Esophagus (tissue), 2 donors: ENCODE measurements at regions not wholly inside any gene's neighbourhood (a gene's known extent, or its start where the extent isn't known, plus 50 kb on each side); places are given as distances from the start of the nearest gene placed in this dataset.

Experiments used
- H3K27ac ChIP-seq, 2 donors: one replicate each; pipeline ENCODE4 v1.5.1; 2013; ENCODE audit warnings: low read depth in 2 of 2, mild to moderate bottlenecking in 2 of 2, inconsistent platforms in 1 of 2, low read length in 1 of 2, moderate library complexity in 1 of 2
- H3K27me3 ChIP-seq, 2 donors: one replicate each; pipeline ENCODE4 v1.6.1; 2013; ENCODE audit warnings: low read length in 2 of 2, control low read depth in 1 of 2, mild to moderate bottlenecking in 1 of 2; ENCODE audit not compliant: insufficient read depth in 2 of 2, control insufficient read depth in 1 of 2
- H3K36me3 ChIP-seq, 2 donors: one replicate each; pipeline ENCODE4 v1.6.1; 2013; ENCODE audit warnings: low read length in 1 of 2; ENCODE audit not compliant: control insufficient read depth in 2 of 2, insufficient read depth in 2 of 2
- H3K4me1 ChIP-seq, 2 donors: one replicate each; pipeline ENCODE4 v1.6.1; 2013; ENCODE audit warnings: low read length in 1 of 2; ENCODE audit not compliant: control insufficient read depth in 2 of 2, insufficient read depth in 2 of 2
- H3K4me3 ChIP-seq, 2 donors: one replicate each; pipeline ENCODE4 v1.5.1; 2013; ENCODE audit warnings: low read length in 2 of 2, mild to moderate bottlenecking in 2 of 2, low read depth in 1 of 2, moderate library complexity in 1 of 2
- H3K9me3 ChIP-seq, 2 donors: one replicate each; pipeline ENCODE4 v1.6.1; 2013; ENCODE audit warnings: mild to moderate bottlenecking in 2 of 2, low read depth in 1 of 2, low read length in 1 of 2, moderate library complexity in 1 of 2; ENCODE audit not compliant: control insufficient read depth in 2 of 2, insufficient read depth in 1 of 2
- WGBS, 2 donors: extraction: QIAGEN DNeasy Blood & Tissue Kit; methylation state at CpG; one replicate each; pipeline ENCODE4 v1.1.7; 2013; 5-methylcytosine and 5-hydroxymethylcytosine counted together
- donor health status: healthy with polysubstance abuse.
- donor health status: Bipolar disorder and iron deficiency.

- WGBS, 2 donors: 73 to 74% methylated on average over 1 of the region's 1 CpG
- Histone ChIP-seq H3K4me3 (no peak overlapping the region), H3K9me3 (peaks cover 6 to 12% of the 10 kb centered on the region in 2 donors), H3K27ac (no peak overlapping the region), H3K36me3 (no peaks in the 10 kb centered on the region), H3K4me1 (no peaks in the 10 kb centered on the region), H3K27me3 (no peaks in the 10 kb centered on the region)
These were observed 217.7 kb upstream of the MTPN start for GRCh38 chr7:136194878-136195277.

GRCh38 chr7:136193940-136194339 lies 216.8 kb upstream of the MTPN start:
- no peaks in the 10 kb centered on the region for H3K36me3 ChIP-seq
- 80 to 90% methylated on average over 6 of the region's 6 CpGs for WGBS, 2 donors
- H3K27ac ChIP-seq: no peak overlapping the region

GRCh38 chr7:136189506-136189998 lies 212.4 kb upstream of the MTPN start:
- no peaks in the 10 kb centered on the region for H3K4me1 ChIP-seq
- 78 to 81% methylated on average over 5 of the region's 5 CpGs for WGBS, 2 donors
- H3K27me3 ChIP-seq: no peaks in the 10 kb centered on the region
- no peaks in the 10 kb centered on the region for H3K9me3 ChIP-seq
- no peak overlapping the region for H3K27ac ChIP-seq
- no peak overlapping the region for H3K4me3 ChIP-seq
- H3K36me3 ChIP-seq: no peaks in the 10 kb centered on the region

More at GRCh38 chr7:136193940-136194339, 216.8 kb upstream of the MTPN start:
- no peaks in the 10 kb centered on the region for H3K4me1 ChIP-seq
- no peak overlapping the region for H3K4me3 ChIP-seq
- H3K27me3 ChIP-seq: no peaks in the 10 kb centered on the region
- peaks cover 0 to 3% of the 10 kb centered on the region in 2 donors for H3K9me3 ChIP-seq

GRCh38 chr7:136186281-136186680 lies 209.1 kb upstream of the MTPN start:
- Histone ChIP-seq H3K27me3 (no peaks in the 10 kb centered on the region), H3K27ac (no peak overlapping the region), H3K4me3 (no peak overlapping the region), H3K36me3 (no peaks in the 10 kb centered on the region), H3K9me3 (no peaks in the 10 kb centered on the region), H3K4me1 (no peaks in the 10 kb centered on the region)
- 81 to 86% methylated on average over 6 of the region's 6 CpGs for WGBS, 2 donors

GRCh38 chr7:136184719-136185118 lies 207.6 kb upstream of the MTPN start:
- H3K27ac ChIP-seq: no peak overlapping the region
- H3K4me3 ChIP-seq: no peak overlapping the region
- H3K9me3 ChIP-seq: no peaks in the 10 kb centered on the region
- no peaks in the 10 kb centered on the region for H3K4me1 ChIP-seq
- H3K27me3 ChIP-seq: no peaks in the 10 kb centered on the region
- WGBS, 2 donors: 17 to 27% methylated on average over 2 of the region's 2 CpGs
- H3K36me3 ChIP-seq: no peaks in the 10 kb centered on the region

GRCh38 chr7:136183981-136184380 lies 206.8 kb upstream of the MTPN start:
- Histone ChIP-seq H3K9me3 (no peaks in the 10 kb centered on the region), H3K4me3 (no peak overlapping the region), H3K27ac (no peak overlapping the region), H3K4me1 (no peaks in the 10 kb centered on the region), H3K27me3 (no peaks in the 10 kb centered on the region), H3K36me3 (no peaks in the 10 kb centered on the region)
- 41 to 52% methylated on average over 2 of the region's 2 CpGs for WGBS, 2 donors

GRCh38 chr7:136180984-136181383 lies 203.8 kb upstream of the MTPN start:
- no peaks in the 10 kb centered on the region for H3K4me1 ChIP-seq
- H3K4me3 ChIP-seq: no peak overlapping the region
- WGBS, 2 donors: 77 to 78% methylated on average over 7 of the region's 7 CpGs
- H3K27me3 ChIP-seq: no peaks in the 10 kb centered on the region
- no peaks in the 10 kb centered on the region for H3K9me3 ChIP-seq
- H3K27ac ChIP-seq: no peak overlapping the region
- no peaks in the 10 kb centered on the region for H3K36me3 ChIP-seq

- Histone ChIP-seq H3K4me1 (no peaks in the 10 kb centered on the region), H3K4me3 (no peak overlapping the region), H3K27ac (no peak overlapping the region), H3K36me3 (no peaks in the 10 kb centered on the region), H3K9me3 (no peaks in the 10 kb centered on the region), H3K27me3 (no peaks in the 10 kb centered on the region)
- WGBS, 2 donors: 47 to 52% methylated on average over 5 of the region's 5 CpGs
These were observed 202.9 kb upstream of the MTPN start for GRCh38 chr7:136179851-136180721.

GRCh38 chr7:136179154-136179553 lies 202.0 kb upstream of the MTPN start:
- Histone ChIP-seq H3K36me3 (no peaks in the 10 kb centered on the region), H3K27ac (no peak overlapping the region), H3K9me3 (no peaks in the 10 kb centered on the region), H3K27me3 (no peaks in the 10 kb centered on the region), H3K4me3 (no peak overlapping the region), H3K4me1 (no peaks in the 10 kb centered on the region)
- WGBS, 2 donors: 68 to 74% methylated on average over 5 of the region's 5 CpGs
